Right atrium auricular region (tissue), 2 donors: ENCODE measurements at regions not wholly inside any gene's neighbourhood (a gene's known extent, or its start where the extent isn't known, plus 50 kb on each side); places are given as distances from the start of the nearest gene placed in this dataset.

ENCODE experiments used
- DNase-seq: peaks from one replicate; pipeline ENCODE4 v3.0.0-alpha.2; 2019; ENCODE audit warnings: low spot score
- H3K27ac ChIP-seq, 2 donors: fragments of 200-600 bp; sonication (generic); 1 replicate in 1 of 2; 2 replicates in 1 of 2; pipeline ENCODE4 v1.5.1; 2016 to 2019
- H3K27me3 ChIP-seq, 2 donors: fragments of 200-600 bp; sonication (generic); one replicate each; pipeline versions ENCODE4 v1.5.1 to v1.6.0; 2017 to 2019
- H3K36me3 ChIP-seq: fragments of 200-600 bp; sonication (generic); one replicate; pipeline ENCODE4 v1.5.1; 2016
- H3K4me1 ChIP-seq, 2 donors: fragments of 200-600 bp; sonication (generic); one replicate each; pipeline versions ENCODE4 v1.5.1 to v1.6.0; 2017 to 2019
- H3K4me3 ChIP-seq, 2 donors: fragments of 200-600 bp; sonication (generic); 1 replicate in 1 of 2; 2 replicates in 1 of 2; pipeline ENCODE4 v1.5.1; 2017 to 2019; ENCODE audit warnings: mild to moderate bottlenecking in 1 of 2, moderate library complexity in 1 of 2
- H3K9me3 ChIP-seq, 2 donors: fragments of 200-600 bp; sonication (generic); one replicate each; pipeline ENCODE4 v1.5.1; 2019
- TF ChIP-seq, protein P1 (sequence below), 2 donors: fragments of 200-600 bp; sonication (generic); IDR thresholded peaks; one replicate each; pipeline ENCODE4 v1.5.1; 2019; ENCODE audit warnings: antibody characterized with exemption in 2 of 2

- Histone ChIP-seq H3K27me3 (no peaks in the 10 kb centered on the region), H3K27ac (no peak overlapping the region), H3K36me3 (no peaks in the 10 kb centered on the region), H3K4me1 (no peaks in the 10 kb centered on the region), H3K9me3 (no peaks in the 10 kb centered on the region), H3K4me3 (no peak overlapping the region)
- no peak for DNase-seq
- TF ChIP-seq, protein P1, sequence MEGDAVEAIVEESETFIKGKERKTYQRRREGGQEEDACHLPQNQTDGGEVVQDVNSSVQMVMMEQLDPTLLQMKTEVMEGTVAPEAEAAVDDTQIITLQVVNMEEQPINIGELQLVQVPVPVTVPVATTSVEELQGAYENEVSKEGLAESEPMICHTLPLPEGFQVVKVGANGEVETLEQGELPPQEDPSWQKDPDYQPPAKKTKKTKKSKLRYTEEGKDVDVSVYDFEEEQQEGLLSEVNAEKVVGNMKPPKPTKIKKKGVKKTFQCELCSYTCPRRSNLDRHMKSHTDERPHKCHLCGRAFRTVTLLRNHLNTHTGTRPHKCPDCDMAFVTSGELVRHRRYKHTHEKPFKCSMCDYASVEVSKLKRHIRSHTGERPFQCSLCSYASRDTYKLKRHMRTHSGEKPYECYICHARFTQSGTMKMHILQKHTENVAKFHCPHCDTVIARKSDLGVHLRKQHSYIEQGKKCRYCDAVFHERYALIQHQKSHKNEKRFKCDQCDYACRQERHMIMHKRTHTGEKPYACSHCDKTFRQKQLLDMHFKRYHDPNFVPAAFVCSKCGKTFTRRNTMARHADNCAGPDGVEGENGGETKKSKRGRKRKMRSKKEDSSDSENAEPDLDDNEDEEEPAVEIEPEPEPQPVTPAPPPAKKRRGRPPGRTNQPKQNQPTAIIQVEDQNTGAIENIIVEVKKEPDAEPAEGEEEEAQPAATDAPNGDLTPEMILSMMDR (IDR thresholded peaks at IDR 0.05): no peak
Observed at GRCh38 chr20:16846006-16846405, 97.8 kb downstream of the OTOR start.

- H3K27me3 ChIP-seq: no peaks in the 10 kb centered on the region
- no peaks in the 10 kb centered on the region for H3K36me3 ChIP-seq
- DNase-seq: no peak
- H3K27ac ChIP-seq: no peak overlapping the region
- no peaks in the 10 kb centered on the region for H3K4me1 ChIP-seq
- no peaks in the 10 kb centered on the region for H3K9me3 ChIP-seq
- H3K4me3 ChIP-seq: no peak overlapping the region
- TF ChIP-seq, protein P1 (IDR thresholded peaks at IDR 0.05): no peak
Observed at GRCh38 chr20:16848061-16848460, 99.9 kb downstream of the OTOR start.

- H3K4me1 ChIP-seq: no peaks in the 10 kb centered on the region
- H3K36me3 ChIP-seq: no peaks in the 10 kb centered on the region
- no peak for DNase-seq
- TF ChIP-seq, protein P1 (IDR thresholded peaks at IDR 0.05): no peak
- H3K4me3 ChIP-seq: no peak overlapping the region
- no peak overlapping the region for H3K27ac ChIP-seq
- no peaks in the 10 kb centered on the region for H3K9me3 ChIP-seq
- no peaks in the 10 kb centered on the region for H3K27me3 ChIP-seq
Observed at GRCh38 chr20:16848526-16848925, 100.4 kb downstream of the OTOR start.

DNA sequence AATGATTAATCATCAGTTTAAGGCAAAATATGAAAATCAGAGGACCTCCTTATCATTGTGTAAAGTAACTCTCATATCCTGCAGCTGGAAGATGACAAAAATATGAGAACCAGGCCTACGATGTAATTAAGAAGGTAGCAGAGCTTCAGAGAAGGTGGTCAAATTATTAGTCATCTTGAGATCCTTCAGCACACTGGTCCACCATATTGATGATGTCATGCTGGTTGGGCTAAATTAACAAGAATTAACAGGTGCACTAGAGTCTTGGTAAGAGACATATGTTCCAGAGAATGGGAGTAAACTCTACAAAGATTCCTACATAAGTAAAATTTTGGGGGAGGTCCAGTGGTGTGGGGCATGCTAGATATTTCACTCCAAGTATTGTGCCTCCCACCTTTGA lies 112.8 kb downstream of the OTOR start:
- no peak for DNase-seq
- no peak overlapping the region for H3K4me3 ChIP-seq
- H3K27me3 ChIP-seq: no peaks in the 10 kb centered on the region
- no peaks in the 10 kb centered on the region for H3K4me1 ChIP-seq
- H3K9me3 ChIP-seq: peaks cover 0 to 5% of the 10 kb centered on the region in 2 donors
- TF ChIP-seq, protein P1 (IDR thresholded peaks at IDR 0.05): no peak
- H3K36me3 ChIP-seq: no peaks in the 10 kb centered on the region
- H3K27ac ChIP-seq: no peak overlapping the region

DNA sequence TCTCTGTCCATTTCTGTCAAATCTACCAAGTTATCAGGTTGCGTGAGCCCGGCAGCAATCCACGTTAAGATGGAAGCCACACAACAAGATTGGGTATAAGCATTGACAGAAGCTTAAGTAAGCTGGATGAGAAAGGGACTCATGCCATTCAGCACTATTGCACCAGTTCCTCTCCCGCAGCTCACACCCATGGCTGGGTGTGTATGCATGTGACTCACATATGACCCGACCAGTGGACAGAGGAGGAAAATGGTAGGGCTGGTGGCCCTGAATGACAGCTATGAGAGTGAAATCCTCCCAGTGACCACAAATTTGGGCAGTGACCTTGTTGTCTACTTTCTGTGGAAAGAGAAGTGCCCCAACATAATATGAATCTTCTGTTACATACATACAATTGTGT lies 113.5 kb downstream of the OTOR start:
- DNase-seq: no peak
- no peak overlapping the region for H3K27ac ChIP-seq
- H3K4me3 ChIP-seq: no peak overlapping the region
- no peaks in the 10 kb centered on the region for H3K36me3 ChIP-seq
- TF ChIP-seq, protein P1 (IDR thresholded peaks at IDR 0.05): no peak
- peaks cover 0 to 5% of the 10 kb centered on the region in 2 donors for H3K9me3 ChIP-seq
- no peaks in the 10 kb centered on the region for H3K27me3 ChIP-seq
- H3K4me1 ChIP-seq: no peaks in the 10 kb centered on the region

DNA sequence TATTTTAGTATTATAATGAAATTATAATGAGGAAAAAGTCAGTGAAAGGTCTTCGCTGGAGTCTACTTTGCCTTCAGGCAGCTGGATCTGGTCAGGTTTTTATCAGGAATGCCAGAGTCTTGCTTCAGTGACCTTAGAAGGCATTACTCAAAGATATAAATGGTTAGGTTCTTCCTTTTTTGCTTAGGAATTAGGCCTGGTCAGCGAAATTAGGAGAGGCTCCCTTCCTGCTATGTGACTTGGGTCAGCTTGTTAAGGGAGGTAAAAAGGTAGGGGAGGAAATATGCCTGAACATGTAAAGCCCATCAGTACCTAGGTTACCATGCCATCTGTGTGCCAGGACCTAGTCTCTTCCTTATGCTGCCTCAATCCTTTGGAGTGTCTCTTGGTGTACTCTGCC lies 115.1 kb downstream of the OTOR start:
- no peak for DNase-seq
- H3K4me1 ChIP-seq: no peaks in the 10 kb centered on the region
- H3K27ac ChIP-seq: no peak overlapping the region
- H3K4me3 ChIP-seq: no peak overlapping the region
- TF ChIP-seq, protein P1 (IDR thresholded peaks at IDR 0.05): no peak
- H3K9me3 ChIP-seq: no peaks in the 10 kb centered on the region
- no peaks in the 10 kb centered on the region for H3K27me3 ChIP-seq
- H3K36me3 ChIP-seq: no peaks in the 10 kb centered on the region
